ENCODE measurements at regions not wholly inside any gene's neighbourhood (a gene's known extent, or its start where the extent isn't known, plus 50 kb on each side); places are given as distances from the start of the nearest gene placed in this dataset.
"Not testable (repeated sequence)": the region's sequence is repeated elsewhere in the genome, so short reads cannot be mapped to it uniquely, and the experiment has no call there.

DNA sequence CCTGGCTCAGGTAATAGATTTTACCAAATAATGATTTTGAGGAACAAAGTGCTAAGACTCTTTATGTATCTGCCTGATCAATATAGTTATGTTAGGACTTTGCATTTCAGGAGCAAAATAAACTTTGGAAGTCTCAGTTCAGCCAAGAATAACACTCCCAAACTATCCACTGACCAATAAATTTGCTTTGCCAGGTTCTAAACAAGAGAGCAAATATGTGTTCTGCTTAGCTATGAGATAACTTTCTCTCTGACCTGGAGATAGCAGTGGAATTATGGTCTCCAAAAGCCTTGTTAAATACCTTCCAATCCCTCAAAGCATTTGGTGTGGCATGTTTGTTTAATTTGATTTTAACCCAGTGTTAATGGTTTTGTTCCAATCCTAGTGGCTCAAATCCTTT, 1541.1 kb downstream of the FAM181B start:
- no peak overlapping the region for H3K4me2 ChIP-seq
- H3K27me3 ChIP-seq, result no peaks in the 10 kb centered on the region
- TF ChIP-seq Cebpa-rat (IDR thresholded peaks at IDR 0.05), result no peak

DNA sequence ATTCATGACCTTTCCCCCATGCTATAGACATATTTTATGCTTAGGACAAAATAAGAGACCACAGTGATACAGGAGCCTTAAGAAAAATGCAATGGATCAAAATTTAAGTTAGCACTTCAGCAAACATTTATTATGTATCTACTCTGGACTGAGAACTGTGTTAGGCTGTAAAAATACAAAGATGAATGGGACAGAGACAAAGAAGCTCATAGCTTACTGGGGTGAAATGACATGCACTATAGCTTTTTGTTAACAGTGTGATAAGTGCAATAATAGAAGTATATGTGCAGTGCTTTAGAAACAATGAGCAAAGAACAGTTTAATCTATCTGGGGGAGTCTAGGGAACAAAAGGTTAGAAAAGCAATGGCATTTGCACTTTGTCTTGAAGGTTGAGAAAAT, 1543.1 kb downstream of the FAM181B start:
- Histone ChIP-seq H3K9me3 (replicated peaks in 1 of 11) (peaks cover 10 to 15% (median 11%) of the 10 kb centered on the region in 11 experiments; a peak in 19 of 22 replicates), H4K20me1 (no peaks in the 10 kb centered on the region), H3K27me3 (no peaks in the 10 kb centered on the region), H3K4me2 (no peak overlapping the region), H3K4me1 (no peaks in the 10 kb centered on the region), H3K36me3 (no peaks in the 10 kb centered on the region), H3K27ac (no peak overlapping the region), H3K4me3 (no peak overlapping the region), H3K9ac (no peak overlapping the region)
- no peak for TF ChIP-seq Cebpa-rat (IDR thresholded peaks at IDR 0.05)

More for the DNA sequence above, 1541.1 kb downstream of the FAM181B start:
- Histone ChIP-seq H3K9ac (no peak overlapping the region), H4K20me1 (no peaks in the 10 kb centered on the region), H3K36me3 (no peaks in the 10 kb centered on the region), H3K4me3 (no peak overlapping the region), H3K9me3 (replicated peaks in 1 of 11) (peaks cover 0 to 7% (median 0%) of the 10 kb centered on the region in 11 experiments; a peak in 2 of 22 replicates), H3K27ac (no peak overlapping the region), H3K4me1 (no peaks in the 10 kb centered on the region)

DNA sequence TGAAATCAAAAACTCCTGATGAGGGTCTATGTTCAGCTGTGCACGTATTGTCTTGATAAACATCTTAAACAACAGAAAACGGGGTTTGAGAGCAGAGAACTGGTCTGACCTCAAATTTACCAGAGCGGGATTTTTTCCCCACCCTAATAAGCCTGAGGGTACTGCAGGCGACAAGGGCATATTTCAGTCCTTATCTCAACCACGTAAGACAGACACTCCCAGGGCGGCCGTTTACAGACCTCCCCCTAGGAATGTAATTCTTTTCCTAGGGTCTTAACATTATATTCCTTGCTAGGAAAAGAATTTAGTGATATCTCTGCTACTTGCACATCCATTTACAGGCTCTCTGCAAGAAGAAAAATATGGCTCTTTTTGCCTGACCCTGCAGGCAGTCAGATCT, 1546.6 kb downstream of the FAM181B start:
- not testable (repeated sequence) for H3K9ac ChIP-seq, H3K27ac ChIP-seq, H3K4me3 ChIP-seq, H4K20me1 ChIP-seq, H3K4me1 ChIP-seq, H3K4me2 ChIP-seq, H3K27me3 ChIP-seq, H3K36me3 ChIP-seq
- H3K9me3 ChIP-seq (replicated peaks in 1 of 11), result peaks cover 10 to 15% (median 11%) of the 10 kb centered on the region in 11 experiments; a peak in 19 of 22 replicates

DNA sequence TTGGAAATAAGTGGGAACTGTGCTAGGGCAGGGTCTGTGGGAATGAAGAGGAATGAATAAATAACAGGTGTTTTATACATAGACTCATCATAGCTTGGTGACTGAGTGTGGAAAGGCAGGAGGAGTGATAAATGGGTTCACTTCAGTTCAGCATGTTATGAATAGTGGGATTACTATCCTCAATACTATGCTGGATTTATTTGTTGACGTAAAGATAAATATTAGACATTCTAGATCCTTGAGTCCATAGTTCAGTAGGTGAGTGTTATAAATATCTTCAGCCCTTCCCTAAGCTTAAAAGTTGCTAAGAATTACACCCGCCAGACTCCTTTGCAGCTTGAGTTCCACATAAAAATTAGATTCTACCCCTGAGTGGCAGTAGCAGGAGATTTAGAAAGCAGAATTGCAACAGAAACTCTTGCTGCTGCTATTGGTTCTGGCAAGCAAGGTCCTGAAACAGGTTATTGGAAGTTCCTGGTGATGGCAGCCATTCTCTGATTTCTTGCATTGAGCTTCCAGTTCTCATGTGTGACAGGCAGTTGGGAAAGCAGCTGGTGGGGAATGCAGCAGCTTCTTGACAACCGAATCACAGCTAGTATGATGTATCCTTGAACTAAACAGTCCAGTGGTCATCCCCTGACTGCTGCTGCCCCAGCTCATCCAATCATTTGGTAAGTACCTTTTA, 1558.9 kb downstream of the FAM181B start:
- Histone ChIP-seq H4K20me1 (no peaks in the 10 kb centered on the region), H3K9me3 (replicated peaks in 1 of 11) (no peaks in the 10 kb centered on the region), H3K4me1 (no peaks in the 10 kb centered on the region), H3K4me2 (no peak overlapping the region), H3K36me3 (no peaks in the 10 kb centered on the region), H3K27ac (no peak overlapping the region), H3K4me3 (no peak overlapping the region), H3K9ac (no peak overlapping the region), H3K27me3 (no peaks in the 10 kb centered on the region)
- TF ChIP-seq Cebpa-rat (IDR thresholded peaks at IDR 0.05), result no peak

DNA sequence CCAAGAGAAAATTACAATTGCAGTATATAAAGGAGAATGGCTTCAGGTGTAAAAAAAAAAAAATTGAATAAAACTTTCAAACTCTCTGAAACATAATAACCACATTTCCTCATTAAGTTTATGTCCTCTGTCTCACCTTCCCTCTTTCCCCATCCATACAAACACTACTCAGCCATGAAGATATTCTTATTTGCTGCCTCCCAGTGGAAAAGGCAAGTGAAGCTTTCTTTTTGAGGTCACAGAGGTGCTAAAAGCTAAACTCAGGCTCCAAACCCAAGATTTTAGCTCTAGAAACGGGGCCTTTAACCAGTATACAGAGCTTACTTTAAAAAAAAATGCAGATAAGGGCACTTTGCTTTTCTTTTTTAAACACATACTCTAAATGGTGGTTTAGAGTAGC, 1568.5 kb downstream of the FAM181B start:
- H3K9me3 ChIP-seq (replicated peaks in 1 of 11), result no peaks in the 10 kb centered on the region
- H4K20me1 ChIP-seq, result no peaks in the 10 kb centered on the region
- no peak overlapping the region for H3K4me2 ChIP-seq
- TF ChIP-seq Cebpa-rat (IDR thresholded peaks at IDR 0.05), result no peak
- H3K27me3 ChIP-seq, result no peaks in the 10 kb centered on the region
- no peak overlapping the region for H3K27ac ChIP-seq
- no peaks in the 10 kb centered on the region for H3K36me3 ChIP-seq
- no peak overlapping the region for H3K9ac ChIP-seq
- no peaks in the 10 kb centered on the region for H3K4me1 ChIP-seq
- H3K4me3 ChIP-seq, result no peak overlapping the region

DNA sequence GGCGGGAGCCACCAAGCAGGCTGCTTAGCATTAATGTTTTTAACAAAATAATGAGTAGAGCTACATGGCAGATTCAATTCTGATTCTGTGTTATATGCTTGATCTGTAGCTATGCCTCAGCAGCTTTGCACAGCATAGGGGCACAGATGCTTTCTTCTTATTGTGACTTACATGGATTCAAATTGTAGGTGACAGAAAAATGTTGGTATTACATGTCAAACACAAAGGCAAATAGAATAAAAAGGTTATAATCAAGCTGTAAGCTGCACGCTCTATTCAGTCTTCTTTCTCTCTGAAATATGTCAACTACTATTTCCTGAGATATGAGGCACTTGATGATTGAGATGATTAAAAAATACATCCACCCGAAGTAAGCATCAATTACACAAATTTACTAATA, 1573.8 kb downstream of the FAM181B start:
- H3K36me3 ChIP-seq, result no peaks in the 10 kb centered on the region
- no peak overlapping the region for H3K4me2 ChIP-seq
- no peaks in the 10 kb centered on the region for H3K27me3 ChIP-seq
- no peaks in the 10 kb centered on the region for H4K20me1 ChIP-seq
- TF ChIP-seq Cebpa-rat (IDR thresholded peaks at IDR 0.05), result no peak
- H3K9ac ChIP-seq, result no peak overlapping the region
- H3K4me1 ChIP-seq, result no peaks in the 10 kb centered on the region
- H3K9me3 ChIP-seq (replicated peaks in 1 of 11), result no peaks in the 10 kb centered on the region
- H3K27ac ChIP-seq, result no peak overlapping the region
- no peak overlapping the region for H3K4me3 ChIP-seq

DNA sequence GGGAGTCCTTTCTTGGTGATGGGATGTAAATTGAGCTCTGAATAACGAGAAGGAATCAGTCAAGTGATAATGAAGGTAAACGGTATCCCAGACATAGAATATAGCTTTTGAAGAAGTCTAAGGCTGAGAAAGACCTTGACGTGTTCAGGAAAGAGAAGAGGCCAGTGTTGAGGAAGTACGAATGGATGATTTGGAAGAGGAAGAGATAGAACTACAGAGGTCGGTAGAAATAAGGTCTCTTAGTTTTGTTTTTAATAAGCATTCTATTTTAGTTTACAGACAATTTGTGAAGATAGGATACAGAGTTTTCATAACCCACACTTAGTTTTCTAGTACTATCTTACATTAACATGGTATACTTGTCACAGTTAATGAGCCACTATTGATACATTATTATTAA, 1598.1 kb downstream of the FAM181B start:
- H3K27me3 ChIP-seq, result no peaks in the 10 kb centered on the region
- H3K36me3 ChIP-seq, result no peaks in the 10 kb centered on the region
- no peaks in the 10 kb centered on the region for H3K9me3 ChIP-seq (replicated peaks in 1 of 11)
- no peak for TF ChIP-seq Cebpa-rat (IDR thresholded peaks at IDR 0.05)
- H3K4me2 ChIP-seq, result peak overlapping the region in 5 of 11 experiments; percentile 5 to 58 (median 43); a peak in 11 of 22 replicates
- no peaks in the 10 kb centered on the region for H4K20me1 ChIP-seq
- no peak overlapping the region for H3K9ac ChIP-seq
- H3K27ac ChIP-seq, result no peak overlapping the region
- no peak overlapping the region for H3K4me3 ChIP-seq
- H3K4me1 ChIP-seq, result peaks cover 0 to 13% (median 4%) of the 10 kb centered on the region in 10 experiments; a peak in 10 of 20 replicates

DNA sequence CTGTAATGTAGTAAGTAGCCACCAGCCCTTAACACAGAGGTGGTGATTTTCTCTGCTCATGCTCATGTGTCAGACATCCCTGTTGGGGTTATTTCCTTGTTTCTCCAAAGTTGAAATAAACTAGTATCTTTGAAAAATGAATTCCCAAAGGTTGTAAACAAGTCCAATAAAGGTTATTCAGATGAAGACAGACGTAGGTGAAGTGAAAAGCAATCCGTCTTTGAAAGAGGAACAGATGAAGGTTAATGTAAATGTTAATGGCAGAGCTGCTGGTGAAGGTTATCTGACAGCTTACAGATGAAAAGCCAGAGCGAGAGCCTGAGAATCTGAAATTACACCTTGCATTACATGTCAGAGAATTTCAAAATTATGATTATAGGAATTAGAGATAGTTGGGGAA, 1604.0 kb downstream of the FAM181B start:
- no peaks in the 10 kb centered on the region for H4K20me1 ChIP-seq
- H3K4me3 ChIP-seq, result no peak overlapping the region
- no peaks in the 10 kb centered on the region for H3K4me1 ChIP-seq
- no peak for TF ChIP-seq Cebpa-rat (IDR thresholded peaks at IDR 0.05)
- no peak overlapping the region for H3K4me2 ChIP-seq
- H3K27ac ChIP-seq, result no peak overlapping the region
- H3K36me3 ChIP-seq, result no peaks in the 10 kb centered on the region
- H3K9ac ChIP-seq, result no peak overlapping the region
- H3K9me3 ChIP-seq (replicated peaks in 1 of 11), result no peaks in the 10 kb centered on the region
- H3K27me3 ChIP-seq, result no peaks in the 10 kb centered on the region

DNA sequence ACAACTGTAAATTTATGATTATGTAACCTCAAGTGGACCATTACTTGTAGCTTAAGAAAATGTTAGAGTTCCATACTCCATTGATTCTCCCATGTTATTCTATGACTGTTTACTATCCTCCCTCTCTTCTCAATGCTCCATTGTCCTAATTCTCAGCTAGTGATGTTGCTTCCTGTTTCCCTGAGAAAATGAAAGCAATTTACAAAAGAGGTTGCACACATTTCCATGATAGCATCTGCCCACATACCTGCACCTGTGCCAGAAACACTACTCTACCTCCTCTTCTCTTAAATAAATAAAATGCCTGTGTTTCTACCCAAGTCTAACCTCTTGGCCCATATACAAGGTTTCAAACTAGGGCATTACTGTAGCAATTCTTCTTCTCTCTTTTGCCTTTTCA, 1620.9 kb downstream of the FAM181B start:
- Histone ChIP-seq H3K27ac (no peak overlapping the region), H3K9ac (no peak overlapping the region), H3K9me3 (replicated peaks in 1 of 11) (no peaks in the 10 kb centered on the region)

DNA sequence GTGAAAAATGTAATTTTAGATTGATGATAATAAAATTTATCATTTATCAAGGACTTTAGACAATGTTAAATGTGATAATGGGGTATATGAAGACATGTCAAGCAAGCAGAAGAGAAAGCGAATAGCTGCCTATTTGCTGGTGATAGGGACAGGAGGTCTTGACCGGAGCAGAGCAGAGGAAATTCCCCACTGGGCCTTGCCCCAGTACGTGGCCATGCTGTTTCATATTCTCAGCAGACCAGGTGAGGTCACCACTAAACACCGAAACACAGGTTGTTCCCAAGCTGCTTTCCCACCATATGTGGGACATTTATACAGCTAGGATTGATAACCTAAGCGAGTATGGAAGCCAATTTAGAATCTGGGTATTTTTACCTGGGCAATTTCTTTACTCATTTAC, 1629.6 kb downstream of the FAM181B start:
- Histone ChIP-seq H3K27me3 (no peaks in the 10 kb centered on the region), H4K20me1 (no peaks in the 10 kb centered on the region), H3K9ac (no peak overlapping the region), H3K4me3 (no peak overlapping the region), H3K4me2 (no peak overlapping the region), H3K4me1 (no peaks in the 10 kb centered on the region), H3K9me3 (replicated peaks in 1 of 11) (no peaks in the 10 kb centered on the region), H3K36me3 (no peaks in the 10 kb centered on the region), H3K27ac (no peak overlapping the region)
- TF ChIP-seq Cebpa-rat (IDR thresholded peaks at IDR 0.05), result no peak

More for the DNA sequence above, 1620.9 kb downstream of the FAM181B start:
- H3K4me1 ChIP-seq, result no peaks in the 10 kb centered on the region
- no peak for TF ChIP-seq Cebpa-rat (IDR thresholded peaks at IDR 0.05)
- H3K4me2 ChIP-seq, result no peak overlapping the region
- no peaks in the 10 kb centered on the region for H3K27me3 ChIP-seq
- no peaks in the 10 kb centered on the region for H3K36me3 ChIP-seq
- no peaks in the 10 kb centered on the region for H4K20me1 ChIP-seq
- no peak overlapping the region for H3K4me3 ChIP-seq

Measured in BLaER1 treated with 17β-estradiol and CSF1 and Interleukin-3, amounts not matched to agents 10 nM and 100 nM (cell line).